ENCODE measurements at regions not wholly inside any gene's neighbourhood (a gene's known extent, or its start where the extent isn't known, plus 50 kb on each side); places are given as distances from the start of the nearest gene placed in this dataset.

DNA sequence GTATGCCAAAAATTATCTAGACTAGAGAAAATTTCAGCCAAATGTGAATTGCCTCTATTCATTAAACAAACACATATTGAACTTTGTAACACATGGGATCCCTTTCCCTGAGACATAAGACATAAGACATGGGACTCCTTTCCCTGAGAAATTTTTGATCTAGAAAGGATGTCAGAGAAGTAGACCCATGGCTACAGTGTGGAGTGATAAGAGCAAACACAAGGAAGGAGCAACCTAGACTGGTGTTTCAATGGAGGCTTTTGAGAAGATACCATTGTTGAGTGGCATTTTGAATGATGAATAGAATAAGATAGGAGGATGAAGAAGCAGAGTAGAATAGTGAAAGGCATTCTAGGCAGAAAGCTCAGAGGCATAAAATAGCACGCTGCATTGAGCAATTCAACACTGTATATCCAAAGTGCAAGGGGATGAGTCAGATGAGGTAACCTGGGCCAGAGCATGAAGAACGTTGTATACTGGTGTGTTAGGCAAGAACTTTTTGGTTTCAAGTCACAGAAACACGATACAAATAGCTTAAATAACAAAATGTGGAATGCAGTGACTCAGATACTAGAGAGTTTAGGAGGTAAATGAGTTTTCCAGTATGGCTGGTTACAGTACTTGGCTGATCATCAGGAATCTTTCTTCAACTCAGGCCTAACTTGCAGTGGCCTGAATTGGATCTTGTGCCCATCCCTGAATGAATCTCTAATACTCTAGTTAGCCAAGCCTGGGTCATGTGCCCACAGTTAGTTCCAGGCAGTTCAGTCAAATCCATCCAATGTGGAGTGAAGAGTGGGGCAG, 129.8 kb upstream of the TANK start:
- DNase-seq (ENCODE audit: extremely low read depth, low read depth): peak; percentile 95
- TF ChIP-seq, protein P1, sequence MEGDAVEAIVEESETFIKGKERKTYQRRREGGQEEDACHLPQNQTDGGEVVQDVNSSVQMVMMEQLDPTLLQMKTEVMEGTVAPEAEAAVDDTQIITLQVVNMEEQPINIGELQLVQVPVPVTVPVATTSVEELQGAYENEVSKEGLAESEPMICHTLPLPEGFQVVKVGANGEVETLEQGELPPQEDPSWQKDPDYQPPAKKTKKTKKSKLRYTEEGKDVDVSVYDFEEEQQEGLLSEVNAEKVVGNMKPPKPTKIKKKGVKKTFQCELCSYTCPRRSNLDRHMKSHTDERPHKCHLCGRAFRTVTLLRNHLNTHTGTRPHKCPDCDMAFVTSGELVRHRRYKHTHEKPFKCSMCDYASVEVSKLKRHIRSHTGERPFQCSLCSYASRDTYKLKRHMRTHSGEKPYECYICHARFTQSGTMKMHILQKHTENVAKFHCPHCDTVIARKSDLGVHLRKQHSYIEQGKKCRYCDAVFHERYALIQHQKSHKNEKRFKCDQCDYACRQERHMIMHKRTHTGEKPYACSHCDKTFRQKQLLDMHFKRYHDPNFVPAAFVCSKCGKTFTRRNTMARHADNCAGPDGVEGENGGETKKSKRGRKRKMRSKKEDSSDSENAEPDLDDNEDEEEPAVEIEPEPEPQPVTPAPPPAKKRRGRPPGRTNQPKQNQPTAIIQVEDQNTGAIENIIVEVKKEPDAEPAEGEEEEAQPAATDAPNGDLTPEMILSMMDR (IDR thresholded peaks at IDR 0.05; ENCODE audit: low read depth, low read length): no peak

DNA sequence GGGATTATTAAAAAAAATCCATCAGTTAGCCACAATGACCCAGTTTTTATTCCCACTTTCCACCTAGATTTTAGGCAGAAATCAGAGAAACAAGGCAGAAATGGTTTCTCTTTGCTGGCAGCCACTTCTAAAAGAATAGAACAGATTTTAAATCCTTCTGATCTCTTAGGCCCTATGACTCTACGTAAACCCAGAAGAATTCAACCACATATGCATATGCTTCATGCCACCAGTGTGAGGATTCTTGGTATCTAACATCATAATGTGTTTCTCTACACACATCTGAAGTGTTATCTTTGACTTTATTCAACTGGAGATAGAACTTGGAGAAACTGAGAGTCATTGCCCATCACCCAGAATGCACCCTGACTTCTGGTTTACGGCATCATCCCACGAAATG, 128.7 kb upstream of the TANK start:
- no peak for DNase-seq (ENCODE audit: extremely low read depth, low read depth)
- TF ChIP-seq, protein P1 (IDR thresholded peaks at IDR 0.05; ENCODE audit: low read depth, low read length): no peak

DNA sequence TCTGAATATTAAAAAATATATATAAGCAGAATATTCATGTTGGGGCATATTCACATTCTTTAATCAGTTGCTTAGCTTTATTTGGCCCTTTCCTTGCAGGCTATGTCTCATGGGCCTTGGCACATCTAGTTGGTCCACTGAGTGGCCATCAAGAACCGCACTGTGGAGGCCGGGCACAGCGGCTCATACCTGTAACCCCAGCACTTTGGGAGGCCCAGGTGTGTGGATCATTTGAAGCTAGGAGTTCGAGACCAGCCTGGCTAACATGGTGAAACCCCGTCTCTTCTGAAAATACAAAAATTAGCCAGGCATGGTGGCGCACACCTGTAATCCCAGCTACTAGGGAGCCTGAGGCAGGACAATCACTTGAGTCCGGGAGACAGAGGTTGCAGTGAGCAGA, 127.6 kb upstream of the TANK start:
- TF ChIP-seq, protein P1 (IDR thresholded peaks at IDR 0.05; ENCODE audit: low read depth, low read length): no peak
- DNase-seq (ENCODE audit: extremely low read depth, low read depth): no peak

DNA sequence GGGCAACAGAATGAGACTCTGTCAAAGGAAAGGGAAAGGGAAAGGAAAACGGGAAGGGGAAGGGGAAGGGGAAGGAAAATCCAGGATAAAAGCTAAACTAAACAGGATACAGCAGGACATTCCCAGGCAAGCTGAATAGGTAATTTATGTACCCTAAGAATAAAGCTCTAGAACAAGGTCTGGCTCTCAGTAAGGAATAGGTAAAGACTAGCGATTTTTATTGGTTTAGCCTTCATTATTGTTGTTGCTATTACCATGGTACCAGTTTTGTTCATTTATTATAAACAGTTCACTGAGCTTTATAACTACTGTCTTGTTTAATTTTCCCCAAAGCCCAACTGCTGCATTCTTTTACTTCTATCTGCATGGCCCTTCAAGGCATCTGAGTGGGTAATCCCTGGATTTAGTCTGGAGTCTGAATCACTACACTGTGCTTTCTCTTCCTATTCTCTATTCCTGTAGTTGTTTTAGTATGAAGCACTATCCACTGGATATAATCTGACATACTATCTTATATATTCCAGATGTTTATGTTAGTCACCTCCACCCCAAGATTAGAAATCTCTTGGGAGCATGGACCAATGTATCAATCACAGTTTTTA, 127.1 kb upstream of the TANK start:
- DNase-seq (ENCODE audit: extremely low read depth, low read depth): peak; percentile 18
- TF ChIP-seq, protein P1 (IDR thresholded peaks at IDR 0.05; ENCODE audit: low read depth, low read length): no peak

DNA sequence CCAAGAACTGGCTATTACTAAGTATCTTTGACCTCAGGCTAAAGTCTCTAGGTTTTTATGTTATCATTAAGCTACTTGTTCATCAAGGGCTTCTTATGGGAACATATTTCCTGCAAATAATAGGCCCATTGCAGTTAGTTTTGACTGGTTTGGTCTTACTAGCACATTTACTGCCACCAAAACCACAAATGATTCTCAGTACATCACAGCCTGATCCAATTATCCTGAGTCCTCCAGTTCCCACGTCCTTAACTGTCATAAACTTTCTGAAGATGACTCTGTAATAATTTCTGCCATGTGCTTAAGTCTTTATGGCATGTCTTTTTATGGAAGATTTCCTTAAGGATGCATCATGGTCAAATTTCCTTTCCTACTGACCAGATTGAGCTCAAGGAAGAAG, 123.3 kb upstream of the TANK start:
- TF ChIP-seq, protein P1 (IDR thresholded peaks at IDR 0.05; ENCODE audit: low read depth, low read length): no peak
- DNase-seq (ENCODE audit: extremely low read depth, low read depth): no peak

DNA sequence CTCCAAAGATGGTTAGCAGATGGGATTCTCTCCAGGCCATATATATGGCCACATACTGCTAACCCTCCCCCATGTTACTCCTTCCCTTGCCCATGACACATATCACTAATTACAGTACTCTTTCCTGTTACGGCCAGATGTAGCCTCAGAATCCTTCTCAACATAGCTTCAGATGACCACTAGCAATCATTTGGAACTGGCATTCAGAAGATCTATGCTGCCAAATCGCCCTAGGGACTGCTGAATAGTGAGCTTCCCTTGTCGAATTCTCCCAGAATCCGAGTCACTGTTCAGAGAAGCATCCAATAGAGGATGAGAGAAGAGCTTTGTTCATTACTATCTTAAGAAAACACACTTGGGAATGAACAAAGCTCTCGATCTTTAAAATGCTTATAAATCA, 121.2 kb upstream of the TANK start:
- TF ChIP-seq, protein P1 (IDR thresholded peaks at IDR 0.05; ENCODE audit: low read depth, low read length): no peak
- no peak for DNase-seq (ENCODE audit: extremely low read depth, low read depth)

DNA sequence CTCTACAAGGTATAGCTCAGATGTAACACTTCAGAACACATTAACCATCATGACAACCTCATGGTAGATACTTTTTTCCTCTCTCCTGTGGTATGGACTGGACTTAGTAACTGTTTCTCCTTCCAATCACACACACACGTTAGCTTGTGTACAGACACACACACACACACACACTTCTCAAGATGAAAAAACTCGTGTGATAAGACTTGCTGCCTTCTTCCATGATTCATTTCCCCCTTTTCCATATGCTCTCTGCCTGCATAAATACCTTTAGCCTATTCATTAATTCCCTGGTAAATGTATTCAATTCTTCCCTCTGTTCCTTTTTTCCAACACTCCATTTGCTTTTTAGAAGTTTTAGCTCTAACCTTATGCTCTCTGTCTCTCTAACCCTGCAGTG, 118.9 kb upstream of the TANK start:
- TF ChIP-seq, protein P1 (IDR thresholded peaks at IDR 0.05; ENCODE audit: low read depth, low read length): no peak
- DNase-seq (ENCODE audit: extremely low read depth, low read depth): no peak
